DND-41 (cell line): ENCODE measurements at regions not wholly inside any gene's neighbourhood (a gene's known extent, or its start where the extent isn't known, plus 50 kb on each side); places are given as distances from the start of the nearest gene placed in this dataset.

ENCODE experiments used
- ATAC-seq: fragments of 200-7000 bp; cut with Tn5 transposase; 3 replicates; pipeline ENCODE4 v1.9.1; 2021; ENCODE audit warnings: low read depth; ENCODE audit not compliant: insufficient read depth
- DNase-seq: peaks from one replicate; pipeline ENCODE4 v3.0.0-alpha.2; 2020
- H2AFZ ChIP-seq: 2 replicates; pipeline ENCODE4 v1.6.0; 2012; ENCODE audit warnings: low read depth, low read length
- H3K27ac ChIP-seq: 2 replicates; pipeline ENCODE4 v1.5.1; 2012; ENCODE audit warnings: low read length, inconsistent platforms
- H3K27me3 ChIP-seq: fragments of 200-600 bp; sonication (generic); 2 replicates; pipeline ENCODE4 v1.6.0; 2012; ENCODE audit warnings: low read length, mild to moderate bottlenecking, inconsistent platforms; ENCODE audit not compliant: insufficient read depth, poor library complexity
- H3K36me3 ChIP-seq: 2 replicates; pipeline ENCODE4 v1.5.1; 2012; ENCODE audit warnings: low read length, inconsistent platforms; ENCODE audit not compliant: insufficient read depth
- H3K4me1 ChIP-seq: 2 replicates; pipeline ENCODE4 v1.5.1; 2012; ENCODE audit warnings: mild to moderate bottlenecking, low read length; ENCODE audit not compliant: insufficient read depth
- H3K4me2 ChIP-seq: 2 replicates; pipeline ENCODE4 v1.6.0; 2012; ENCODE audit warnings: mild to moderate bottlenecking, moderate library complexity, low read length, inconsistent platforms; ENCODE audit not compliant: insufficient read depth
- H3K4me3 ChIP-seq, 2 experiments: fragments of 200-600 bp in 1 of 2; shearing (Covaris generic) in 1 of 2; 2 replicates each; pipeline ENCODE4 v1.5.1; 2012 to 2016; ENCODE audit warnings: inconsistent platforms in 2 of 2, low read length in 2 of 2, mild to moderate bottlenecking in 2 of 2, low read depth in 1 of 2, moderate library complexity in 1 of 2
- H3K79me2 ChIP-seq: 2 replicates; pipeline ENCODE4 v1.6.0; 2012; ENCODE audit warnings: low read length, inconsistent platforms; ENCODE audit not compliant: insufficient read depth
- H3K9ac ChIP-seq: 2 replicates; pipeline ENCODE4 v1.6.0; 2012; ENCODE audit warnings: low read depth, mild to moderate bottlenecking, inconsistent platforms, low read length, moderate library complexity
- H3K9me3 ChIP-seq: 2 replicates; pipeline ENCODE4 v1.5.1; 2012; ENCODE audit warnings: low read length, moderate library complexity, mild to moderate bottlenecking, inconsistent platforms; ENCODE audit not compliant: insufficient read depth, severe bottlenecking
- H4K20me1 ChIP-seq: 2 replicates; pipeline ENCODE4 v1.6.0; 2012; ENCODE audit warnings: low read length; ENCODE audit not compliant: insufficient read depth
- CTCF ChIP-seq: IDR thresholded peaks from 2 replicates; pipeline ENCODE4 v1.5.1; 2012; ENCODE audit warnings: borderline replicate concordance, low read length, moderate library complexity, mild to moderate bottlenecking; ENCODE audit not compliant: poor library complexity, severe bottlenecking; ENCODE audit errors: extremely low read depth
- EZH2 ChIP-seq: IDR thresholded peaks from 3 replicates; pipeline ENCODE4 v1.6.1; 2012; ENCODE audit warnings: borderline replicate concordance, low read depth, mild to moderate bottlenecking, moderate library complexity, low read length, inconsistent platforms; ENCODE audit not compliant: severe bottlenecking

- TF ChIP-seq CTCF (no peak), EZH2 (no peak)
- no peaks in the 10 kb centered on the region for H3K4me1 ChIP-seq
- H3K27me3 ChIP-seq, result no peaks in the 10 kb centered on the region
- no peaks in the 10 kb centered on the region for H3K79me2 ChIP-seq
- no peak overlapping the region for H3K9ac ChIP-seq
- ATAC-seq, result no peak
- no peak overlapping the region for H3K27ac ChIP-seq
- H2AFZ ChIP-seq, result no peak overlapping the region
- H3K4me2 ChIP-seq, result no peak overlapping the region
- peaks cover 4% of the 10 kb centered on the region for H3K9me3 ChIP-seq
- no peak overlapping the region for H3K4me3 ChIP-seq
- no peak for DNase-seq
- no peaks in the 10 kb centered on the region for H4K20me1 ChIP-seq
- no peaks in the 10 kb centered on the region for H3K36me3 ChIP-seq
These were observed 944.5 kb downstream of the QKI start for GRCh38 chr6:164359036-164359435.

GRCh38 chr6:164356814-164357213 is 942.3 kb downstream of the QKI start:
- H3K9me3 ChIP-seq, result peaks cover 4% of the 10 kb centered on the region
- TF ChIP-seq CTCF (no peak), EZH2 (no peak)
- no peaks in the 10 kb centered on the region for H3K4me1 ChIP-seq
- no peak overlapping the region for H3K4me3 ChIP-seq
- no peak for ATAC-seq
- DNase-seq, result no peak
- H3K36me3 ChIP-seq, result no peaks in the 10 kb centered on the region
- no peaks in the 10 kb centered on the region for H4K20me1 ChIP-seq
- H3K27me3 ChIP-seq, result no peaks in the 10 kb centered on the region
- H3K4me2 ChIP-seq, result no peak overlapping the region
- no peaks in the 10 kb centered on the region for H3K79me2 ChIP-seq
- H2AFZ ChIP-seq, result no peak overlapping the region
- no peak overlapping the region for H3K27ac ChIP-seq
- H3K9ac ChIP-seq, result no peak overlapping the region

- H4K20me1 ChIP-seq, result no peaks in the 10 kb centered on the region
- TF ChIP-seq CTCF (no peak), EZH2 (no peak)
- DNase-seq (no peak), ATAC-seq (no peak)
- no peaks in the 10 kb centered on the region for H3K4me1 ChIP-seq
- no peak overlapping the region for H3K4me3 ChIP-seq
- H2AFZ ChIP-seq, result no peak overlapping the region
- no peak overlapping the region for H3K4me2 ChIP-seq
- H3K27me3 ChIP-seq, result no peaks in the 10 kb centered on the region
- H3K9ac ChIP-seq, result no peak overlapping the region
- no peaks in the 10 kb centered on the region for H3K36me3 ChIP-seq
- H3K79me2 ChIP-seq, result no peaks in the 10 kb centered on the region
- no peaks in the 10 kb centered on the region for H3K9me3 ChIP-seq
- no peak overlapping the region for H3K27ac ChIP-seq
These were observed 932.9 kb downstream of the QKI start for GRCh38 chr6:164347455-164347854.

- no peaks in the 10 kb centered on the region for H3K9me3 ChIP-seq
- H3K4me2 ChIP-seq, result no peak overlapping the region
- no peaks in the 10 kb centered on the region for H3K36me3 ChIP-seq
- H4K20me1 ChIP-seq, result no peaks in the 10 kb centered on the region
- H3K27ac ChIP-seq, result no peak overlapping the region
- H3K27me3 ChIP-seq, result no peaks in the 10 kb centered on the region
- no peaks in the 10 kb centered on the region for H3K79me2 ChIP-seq
- H3K4me3 ChIP-seq, result no peak overlapping the region
- DNase-seq (no peak), ATAC-seq (no peak)
- H3K4me1 ChIP-seq, result no peaks in the 10 kb centered on the region
- H3K9ac ChIP-seq, result no peak overlapping the region
- TF ChIP-seq CTCF (no peak), EZH2 (no peak)
- H2AFZ ChIP-seq, result no peak overlapping the region
These were observed 932.1 kb downstream of the QKI start for GRCh38 chr6:164346631-164347030.
